IMR-90 (cell line): ENCODE measurements at regions not wholly inside any gene's neighbourhood (a gene's known extent, or its start where the extent isn't known, plus 50 kb on each side); places are given as distances from the start of the nearest gene placed in this dataset.

Source experiments
- ATAC-seq: fragments of 200-7000 bp; cut with Tn5 transposase; 2 replicates; pipeline ENCODE4 v1.9.1; 2020; ENCODE audit warnings: low read depth, mild to moderate bottlenecking, moderate library complexity
- BruUV-seq: library from RNA; stranded (reverse); fragments of 400-500 nt; replicated peaks from 2 replicates; lab custom pipeline; 2021; lab: Mats Ljungman, UMichigan
- CTCF ChIA-PET: fragments of 300-600 bp; formaldehyde crosslinking; extraction: SDS; loops from one replicate; lab custom pipeline; 2021; ENCODE audit warnings: antibody characterized with exemption; lab: Yijun Ruan, JAX
- POLR2A ChIA-PET: fragments of 300-600 bp; sonication (Branson Sonifier 250); formaldehyde crosslinking; loops from one replicate; lab custom pipeline; 2022; ENCODE audit warnings: antibody characterized with exemption; ENCODE audit not compliant: unreplicated experiment; lab: Charles Lee
- DNase-seq: peaks from one replicate; pipeline ENCODE4 v3.0.0; 2013
- H2AFZ ChIP-seq: replicated peaks from 2 replicates; pipeline ENCODE3; 2013; ENCODE audit warnings: low read length, mild to moderate bottlenecking; ENCODE audit not compliant: poor library complexity
- H2AK5ac ChIP-seq: 2 replicates; pipeline ENCODE4 v1.6.1; 2013; ENCODE audit warnings: low read depth, low read length, inconsistent platforms
- H2AK9ac ChIP-seq: replicated peaks from 2 replicates; pipeline ENCODE3; 2013; ENCODE audit warnings: mild to moderate bottlenecking, low read depth, low read length, moderate library complexity; ENCODE audit not compliant: poor library complexity
- H2BK120ac ChIP-seq: 2 replicates; pipeline ENCODE4 v1.6.1; 2013; ENCODE audit warnings: low read depth, low read length, inconsistent platforms
- H2BK15ac ChIP-seq: 3 replicates; pipeline ENCODE4 v1.6.1; 2013; ENCODE audit warnings: low read depth, low read length, inconsistent platforms
- H2BK20ac ChIP-seq: 2 replicates; pipeline ENCODE4 v1.6.1; 2013; ENCODE audit warnings: low read depth, mild to moderate bottlenecking, inconsistent platforms, low read length, moderate library complexity
- H2BK5ac ChIP-seq: 2 replicates; pipeline ENCODE4 v1.6.1; 2013; ENCODE audit warnings: mild to moderate bottlenecking, low read depth, low read length, inconsistent platforms; ENCODE audit not compliant: poor library complexity, severe bottlenecking
- H3K14ac ChIP-seq: replicated peaks from 2 replicates; pipeline ENCODE4 v1.6.1; 2013; ENCODE audit warnings: low read depth, low read length, inconsistent platforms
- H3K18ac ChIP-seq: 2 replicates; pipeline ENCODE4 v1.6.1; 2013; ENCODE audit warnings: low read depth, low read length, control low read depth
- H3K23ac ChIP-seq: 2 replicates; pipeline ENCODE4 v1.6.1; 2013; ENCODE audit warnings: low read depth, low read length, inconsistent platforms
- H3K27ac ChIP-seq: 2 replicates; pipeline ENCODE4 v1.5.1; 2013; ENCODE audit warnings: mild to moderate bottlenecking, control low read depth, low read length; ENCODE audit not compliant: insufficient read depth
- H3K27me3 ChIP-seq: 2 replicates; pipeline ENCODE4 v1.6.1; 2013; ENCODE audit warnings: low read length; ENCODE audit not compliant: control insufficient read depth, insufficient read depth
- H3K36me3 ChIP-seq: 2 replicates; pipeline ENCODE4 v1.6.1; 2013; ENCODE audit warnings: low read length, mixed read lengths; ENCODE audit not compliant: control insufficient read depth, insufficient read depth
- H3K4ac ChIP-seq: 2 replicates; pipeline ENCODE4 v1.6.1; 2013; ENCODE audit warnings: low read depth, low read length, inconsistent platforms
- H3K4me1 ChIP-seq: 2 replicates; pipeline ENCODE4 v1.6.1; 2013; ENCODE audit warnings: low read length, mixed read lengths; ENCODE audit not compliant: control insufficient read depth, insufficient read depth
- H3K4me2 ChIP-seq: 2 replicates; pipeline ENCODE4 v1.6.1; 2013; ENCODE audit warnings: low read depth, mild to moderate bottlenecking, control low read depth, low read length, moderate library complexity
- H3K4me3 ChIP-seq: 2 replicates; pipeline ENCODE4 v1.5.1; 2013; ENCODE audit warnings: low read depth, mild to moderate bottlenecking, control low read depth, low read length, moderate library complexity; ENCODE audit not compliant: insufficient read depth
- H3K56ac ChIP-seq: 2 replicates; pipeline ENCODE4 v1.6.1; 2013; ENCODE audit warnings: low read length, inconsistent platforms; ENCODE audit not compliant: insufficient read depth; ENCODE audit errors: extremely low read depth
- H3K79me1 ChIP-seq, 2 experiments: 2 replicates each; pipeline ENCODE4 v1.6.1; 2013; ENCODE audit warnings: low read length in 2 of 2, inconsistent platforms in 1 of 2, low read depth in 1 of 2
- H3K9ac ChIP-seq: 2 replicates; pipeline ENCODE4 v1.6.1; 2013; ENCODE audit warnings: low read depth, low read length, control low read depth
- H3K9me1 ChIP-seq: 2 replicates; pipeline ENCODE4 v1.6.1; 2013; ENCODE audit warnings: low read length, inconsistent platforms; ENCODE audit not compliant: insufficient read depth
- H3K9me3 ChIP-seq: 2 replicates; pipeline ENCODE4 v1.6.1; 2013; ENCODE audit warnings: low read length; ENCODE audit not compliant: control insufficient read depth, insufficient read depth
- H4K20me1 ChIP-seq: 2 replicates; pipeline ENCODE4 v1.6.1; 2013; ENCODE audit warnings: low read length, inconsistent platforms; ENCODE audit not compliant: insufficient read depth
- H4K5ac ChIP-seq: 2 replicates; pipeline ENCODE4 v1.6.1; 2013; ENCODE audit warnings: mild to moderate bottlenecking, low read depth, low read length, control low read depth
- H4K8ac ChIP-seq, 2 experiments: 2 replicates each; pipeline ENCODE4 v1.6.1; 2013; ENCODE audit warnings: low read depth in 2 of 2, low read length in 2 of 2, control low read depth in 1 of 2, inconsistent platforms in 1 of 2
- H4K91ac ChIP-seq: 2 replicates; pipeline ENCODE4 v1.6.1; 2013; ENCODE audit warnings: low read depth, low read length, inconsistent platforms; ENCODE audit not compliant: insufficient read depth
- BHLHE40 ChIP-seq: fragments of 150-350 bp; IDR thresholded peaks from 2 replicates; pipeline ENCODE4 v1.6.1; 2016; ENCODE audit warnings: mild to moderate bottlenecking, low read depth, low read length
- CEBPB ChIP-seq: IDR thresholded peaks from 2 replicates; pipeline ENCODE4 v1.6.1; 2012; ENCODE audit warnings: low read depth, low read length, improper control_type of control experiment
- CHD1 ChIP-seq: IDR thresholded peaks from 2 replicates; pipeline ENCODE4 v1.6.1; 2012; ENCODE audit warnings: low read depth, low read length, improper control_type of control experiment
- CTCF ChIP-seq: conservative IDR thresholded peaks from 2 replicates; pipeline ENCODE4 v1.5.1; 2012; ENCODE audit warnings: mild to moderate bottlenecking, low read depth, low read length, improper control_type of control experiment
- FOS ChIP-seq: fragments of 150-350 bp; IDR thresholded peaks from 2 replicates; pipeline ENCODE4 v1.6.1; 2016; ENCODE audit warnings: low read depth, low read length
- MAFK ChIP-seq: IDR thresholded peaks from 2 replicates; pipeline ENCODE4 v1.6.1; 2012; ENCODE audit warnings: low read depth, low read length, improper control_type of control experiment
- MAZ ChIP-seq: IDR thresholded peaks from 2 replicates; pipeline ENCODE4 v1.6.1; 2012; ENCODE audit warnings: low read depth, mild to moderate bottlenecking, low read length, improper control_type of control experiment, moderate library complexity, borderline replicate concordance
- MXI1 ChIP-seq: IDR thresholded peaks from 2 replicates; pipeline ENCODE4 v1.6.1; 2012; ENCODE audit warnings: low read depth, mild to moderate bottlenecking, low read length, moderate library complexity, borderline replicate concordance
- NFE2L2 ChIP-seq: fragments of 150-350 bp; IDR thresholded peaks from 2 replicates; pipeline ENCODE4 v1.6.1; 2016; ENCODE audit warnings: low read depth, mild to moderate bottlenecking, low read length
- POLR2A ChIP-seq: IDR thresholded peaks from 2 replicates; pipeline ENCODE4 v1.6.1; 2012; ENCODE audit warnings: mild to moderate bottlenecking, low read depth, low read length
- RAD21 ChIP-seq: IDR thresholded peaks from 2 replicates; pipeline ENCODE4 v1.6.1; 2012; ENCODE audit warnings: low read length, improper control_type of control experiment
- RCOR1 ChIP-seq: IDR thresholded peaks from 2 replicates; pipeline ENCODE4 v1.6.1; 2012; ENCODE audit warnings: mild to moderate bottlenecking, low read length, improper control_type of control experiment; ENCODE audit not compliant: insufficient replicate concordance
- RFX5 ChIP-seq: IDR thresholded peaks from 2 replicates; pipeline ENCODE4 v1.8.0; 2012; ENCODE audit warnings: low read depth, mild to moderate bottlenecking, low read length, moderate library complexity
- SMC3 ChIP-seq: fragments of 150-350 bp; IDR thresholded peaks from 2 replicates; pipeline ENCODE4 v1.6.1; 2016; ENCODE audit warnings: low read depth, mild to moderate bottlenecking, antibody characterized with exemption, low read length, moderate library complexity
- WGBS, 2 experiments: methylation state at CpG; one replicate each; pipeline versions ENCODE4 v1.1.5 to v1.1.7; 2013; ENCODE audit warnings: missing lambda C conversion rate in 2 of 2; ENCODE audit not compliant: insufficient read length in 1 of 2; ENCODE audit errors: extremely low coverage in 2 of 2; 5-methylcytosine and 5-hydroxymethylcytosine counted together
- dilution Hi-C: fragments of 300-500 bp; cut with HindIII; formaldehyde crosslinking; loops from one replicate; pipeline ENCODE4 v1.14.3; 2018; ENCODE audit warnings: low sequenced_read_pairs; ENCODE audit not compliant: unreplicated experiment
- in situ Hi-C: fragments of 300-500 bp; cut with MboI; formaldehyde crosslinking; loops from 3 replicates; pipeline ENCODE4 v1.14.3; 2019; ENCODE audit warnings: low sequenced_read_pairs, inconsistent platforms, mixed read lengths
- intact Hi-C: fragments of 100-400 bp; cut with micrococcal nuclease; formaldehyde crosslinking; loops from 2 replicates; pipeline ENCODE4 v1.10.0; 2022
- TF ChIP-seq, protein P1 (sequence below): fragments of 150-350 bp; IDR thresholded peaks from 2 replicates; pipeline ENCODE4 v1.6.1; 2017; ENCODE audit warnings: mild to moderate bottlenecking, antibody characterized with exemption, low read length, low read depth
- TF ChIP-seq, protein P2 (sequence below): fragments of 150-350 bp; IDR thresholded peaks from 2 replicates; pipeline ENCODE4 v1.6.1; 2016; ENCODE audit warnings: low read depth, mild to moderate bottlenecking, low read length, moderate library complexity, borderline replicate concordance

DNA sequence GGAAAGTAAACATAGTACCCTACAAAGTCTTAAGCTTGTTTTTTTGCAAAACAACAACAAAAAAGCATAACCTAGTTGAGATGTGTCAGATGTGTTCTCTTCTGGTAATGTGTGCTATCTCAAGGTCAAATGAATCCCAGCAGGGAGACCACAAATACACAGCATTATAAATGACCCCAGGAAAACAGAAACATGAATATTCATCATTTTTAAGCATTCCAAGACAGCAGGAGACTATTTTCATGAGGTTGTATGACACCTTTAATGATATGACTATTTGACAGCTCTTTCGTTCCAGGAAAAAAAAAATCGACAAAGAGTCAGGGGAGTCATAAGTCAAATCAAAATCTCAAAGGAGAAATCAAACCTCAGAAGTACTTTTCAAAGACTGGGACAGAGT, 62.7 kb upstream of the CBLB start:
- no peak overlapping the region for H3K14ac ChIP-seq
- no peak overlapping the region for H3K4ac ChIP-seq
- intact Hi-C loops (loop anchor here (10.0 kb wide), 2 partner anchors 57 to 247 kb away; no protein-coding TSS in a partner anchor), dilution Hi-C loops (no loop called here), in situ Hi-C loops (no loop called here)
- POLR2A ChIA-PET = no interaction called here
- no peaks in the 10 kb centered on the region for H3K79me1 ChIP-seq
- H2BK120ac ChIP-seq = no peak overlapping the region
- H2AK9ac ChIP-seq = no peak overlapping the region
- no TSS peak for BruUV-seq
- H3K9ac ChIP-seq = no peak overlapping the region
- DNase-seq (no peak), ATAC-seq (no peak)
- H3K4me1 ChIP-seq = no peaks in the 10 kb centered on the region
- no peak overlapping the region for H3K23ac ChIP-seq
- H4K91ac ChIP-seq = no peak overlapping the region
- H2AFZ ChIP-seq = no peak overlapping the region
- H4K20me1 ChIP-seq = no peaks in the 10 kb centered on the region
- no peak overlapping the region for H3K56ac ChIP-seq
- no peak overlapping the region for H4K8ac ChIP-seq
- H3K27me3 ChIP-seq = no peaks in the 10 kb centered on the region
- H3K27ac ChIP-seq = no peak overlapping the region
- CTCF ChIA-PET = no interaction called here
- H3K9me1 ChIP-seq = no peaks in the 10 kb centered on the region
- H2AK5ac ChIP-seq = no peak overlapping the region
- H2BK5ac ChIP-seq = no peak overlapping the region
- H2BK15ac ChIP-seq = no peak overlapping the region
- no peaks in the 10 kb centered on the region for H3K9me3 ChIP-seq
- H3K18ac ChIP-seq = no peak overlapping the region
- H2BK20ac ChIP-seq = no peak overlapping the region
- no peak overlapping the region for H4K5ac ChIP-seq
- no CpG with 5 or more reads among the region's 2 CpGs for WGBS, 2 experiments
- H3K36me3 ChIP-seq = no peaks in the 10 kb centered on the region
- H3K4me3 ChIP-seq = no peak overlapping the region
- TF ChIP-seq CEBPB = no peak
- TF ChIP-seq MXI1 = no peak
- TF ChIP-seq MAFK = no peak
- no peak for TF ChIP-seq NFE2L2
- TF ChIP-seq RAD21 = no peak
- no peak for TF ChIP-seq POLR2A
- TF ChIP-seq CTCF = no peak
- no peak for TF ChIP-seq CHD1
- TF ChIP-seq, protein P1, sequence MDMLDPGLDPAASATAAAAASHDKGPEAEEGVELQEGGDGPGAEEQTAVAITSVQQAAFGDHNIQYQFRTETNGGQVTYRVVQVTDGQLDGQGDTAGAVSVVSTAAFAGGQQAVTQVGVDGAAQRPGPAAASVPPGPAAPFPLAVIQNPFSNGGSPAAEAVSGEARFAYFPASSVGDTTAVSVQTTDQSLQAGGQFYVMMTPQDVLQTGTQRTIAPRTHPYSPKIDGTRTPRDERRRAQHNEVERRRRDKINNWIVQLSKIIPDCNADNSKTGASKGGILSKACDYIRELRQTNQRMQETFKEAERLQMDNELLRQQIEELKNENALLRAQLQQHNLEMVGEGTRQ = no peak
- TF ChIP-seq SMC3 = no peak
- no peak for TF ChIP-seq RCOR1
- no peak for TF ChIP-seq FOS
- no peak for TF ChIP-seq RFX5
- no peak for TF ChIP-seq MAZ
- TF ChIP-seq, protein P2, sequence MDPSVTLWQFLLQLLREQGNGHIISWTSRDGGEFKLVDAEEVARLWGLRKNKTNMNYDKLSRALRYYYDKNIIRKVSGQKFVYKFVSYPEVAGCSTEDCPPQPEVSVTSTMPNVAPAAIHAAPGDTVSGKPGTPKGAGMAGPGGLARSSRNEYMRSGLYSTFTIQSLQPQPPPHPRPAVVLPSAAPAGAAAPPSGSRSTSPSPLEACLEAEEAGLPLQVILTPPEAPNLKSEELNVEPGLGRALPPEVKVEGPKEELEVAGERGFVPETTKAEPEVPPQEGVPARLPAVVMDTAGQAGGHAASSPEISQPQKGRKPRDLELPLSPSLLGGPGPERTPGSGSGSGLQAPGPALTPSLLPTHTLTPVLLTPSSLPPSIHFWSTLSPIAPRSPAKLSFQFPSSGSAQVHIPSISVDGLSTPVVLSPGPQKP = no peak
- TF ChIP-seq BHLHE40 = no peak
- no peak overlapping the region for H3K4me2 ChIP-seq
